ENCODE measurements at regions not wholly inside any gene's neighbourhood (a gene's known extent, or its start where the extent isn't known, plus 50 kb on each side); places are given as distances from the start of the nearest gene placed in this dataset.

DNA sequence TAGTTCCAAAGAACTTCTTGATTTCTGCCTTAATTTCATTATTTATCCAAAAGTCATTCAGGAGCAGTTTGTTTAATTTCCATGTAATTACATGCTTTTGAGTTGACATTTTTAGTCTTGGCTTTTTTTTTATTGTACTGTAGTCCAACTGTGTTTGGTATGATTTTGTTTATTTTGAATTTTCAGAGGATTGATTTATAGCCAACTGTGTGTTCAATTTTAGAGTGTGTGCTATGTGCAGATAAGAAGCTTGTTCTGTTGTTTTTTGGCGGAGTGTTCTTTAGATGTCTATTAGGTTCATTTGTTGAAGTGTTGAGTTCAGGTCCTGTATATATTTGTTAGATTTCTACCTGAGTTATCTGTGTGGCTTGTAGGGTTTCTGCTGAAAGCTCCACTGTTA, 533.6 kb downstream of the TRAM1L1 start:
- TF ChIP-seq, protein P1, sequence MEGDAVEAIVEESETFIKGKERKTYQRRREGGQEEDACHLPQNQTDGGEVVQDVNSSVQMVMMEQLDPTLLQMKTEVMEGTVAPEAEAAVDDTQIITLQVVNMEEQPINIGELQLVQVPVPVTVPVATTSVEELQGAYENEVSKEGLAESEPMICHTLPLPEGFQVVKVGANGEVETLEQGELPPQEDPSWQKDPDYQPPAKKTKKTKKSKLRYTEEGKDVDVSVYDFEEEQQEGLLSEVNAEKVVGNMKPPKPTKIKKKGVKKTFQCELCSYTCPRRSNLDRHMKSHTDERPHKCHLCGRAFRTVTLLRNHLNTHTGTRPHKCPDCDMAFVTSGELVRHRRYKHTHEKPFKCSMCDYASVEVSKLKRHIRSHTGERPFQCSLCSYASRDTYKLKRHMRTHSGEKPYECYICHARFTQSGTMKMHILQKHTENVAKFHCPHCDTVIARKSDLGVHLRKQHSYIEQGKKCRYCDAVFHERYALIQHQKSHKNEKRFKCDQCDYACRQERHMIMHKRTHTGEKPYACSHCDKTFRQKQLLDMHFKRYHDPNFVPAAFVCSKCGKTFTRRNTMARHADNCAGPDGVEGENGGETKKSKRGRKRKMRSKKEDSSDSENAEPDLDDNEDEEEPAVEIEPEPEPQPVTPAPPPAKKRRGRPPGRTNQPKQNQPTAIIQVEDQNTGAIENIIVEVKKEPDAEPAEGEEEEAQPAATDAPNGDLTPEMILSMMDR (IDR thresholded peaks at IDR 0.05; ENCODE audit: low read length), result no peak
- TF ChIP-seq EZH2 (optimal IDR thresholded peaks at IDR 0.05; ENCODE audit: low read depth, low read length) (no peak), EZH2phosphoT487 (IDR thresholded peaks at IDR 0.05; ENCODE audit: low read length) (no peak)
- H3K36me3 ChIP-seq (replicated peaks; ENCODE audit: insufficient read depth, low read length), result no peaks in the 10 kb centered on the region

DNA sequence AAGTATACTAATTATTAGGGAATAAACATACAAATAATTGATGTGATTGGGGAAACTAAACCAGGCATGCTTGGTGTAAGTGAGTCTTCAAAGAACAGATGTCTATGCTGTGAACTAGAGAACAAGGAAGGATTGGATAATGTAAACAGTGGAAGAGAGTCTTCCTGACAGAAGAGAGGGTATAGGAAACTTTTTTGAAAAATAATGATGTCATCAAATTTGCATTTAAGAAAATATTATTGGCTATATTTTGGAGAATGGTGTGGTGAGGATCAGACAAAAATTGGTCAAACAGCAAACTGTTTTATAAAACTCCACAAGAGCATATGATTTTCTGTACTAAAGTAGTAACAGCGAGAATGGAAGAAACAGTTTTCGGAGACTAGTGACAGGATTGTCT, 537.7 kb downstream of the TRAM1L1 start:
- Histone ChIP-seq H3K79me2 (ENCODE audit: low read length) (no peaks in the 10 kb centered on the region), H3K4me3 (ENCODE audit: low read length) (no peak overlapping the region), H2AFZ (ENCODE audit: low read length) (no peak overlapping the region), H3F3A (ENCODE audit: insufficient read depth, low read length) (no peaks in the 10 kb centered on the region), H3K4me1 (ENCODE audit: low read length) (no peaks in the 10 kb centered on the region), H3K27me3 (replicated peaks; ENCODE audit: insufficient read depth, low read length) (no peaks in the 10 kb centered on the region), H3K9me2 (replicated peaks; ENCODE audit: insufficient read depth, low read length) (no peaks in the 10 kb centered on the region), H4K20me1 (ENCODE audit: insufficient read depth, low read length) (no peaks in the 10 kb centered on the region), H3K4me2 (ENCODE audit: low read depth, low read length) (no peak overlapping the region), H3K9me3 (replicated peaks; ENCODE audit: insufficient read depth, low read length) (no peaks in the 10 kb centered on the region), H3K27ac (ENCODE audit: low read length) (no peak overlapping the region), H3K36me3 (replicated peaks; ENCODE audit: insufficient read depth, low read length) (no peaks in the 10 kb centered on the region), H3K9ac (ENCODE audit: low read length) (no peak overlapping the region)
- TF ChIP-seq EZH2 (optimal IDR thresholded peaks at IDR 0.05; ENCODE audit: low read depth, low read length), result no peak
- TF ChIP-seq, protein P1 (IDR thresholded peaks at IDR 0.05; ENCODE audit: low read length), result no peak
- TF ChIP-seq EZH2phosphoT487 (IDR thresholded peaks at IDR 0.05; ENCODE audit: low read length), result no peak
- DNase-seq, result no peak

More for the DNA sequence above, 533.6 kb downstream of the TRAM1L1 start:
- Histone ChIP-seq H4K20me1 (ENCODE audit: insufficient read depth, low read length) (no peaks in the 10 kb centered on the region), H3K9ac (ENCODE audit: low read length) (no peak overlapping the region), H2AFZ (ENCODE audit: low read length) (no peak overlapping the region), H3K27ac (ENCODE audit: low read length) (no peak overlapping the region), H3K9me3 (replicated peaks; ENCODE audit: insufficient read depth, low read length) (no peaks in the 10 kb centered on the region), H3F3A (ENCODE audit: insufficient read depth, low read length) (no peaks in the 10 kb centered on the region), H3K4me2 (ENCODE audit: low read depth, low read length) (no peak overlapping the region), H3K4me3 (ENCODE audit: low read length) (no peak overlapping the region), H3K4me1 (ENCODE audit: low read length) (no peaks in the 10 kb centered on the region), H3K27me3 (replicated peaks; ENCODE audit: insufficient read depth, low read length) (no peaks in the 10 kb centered on the region), H3K79me2 (ENCODE audit: low read length) (no peaks in the 10 kb centered on the region), H3K9me2 (replicated peaks; ENCODE audit: insufficient read depth, low read length) (no peaks in the 10 kb centered on the region)
- DNase-seq, result no peak

DNA sequence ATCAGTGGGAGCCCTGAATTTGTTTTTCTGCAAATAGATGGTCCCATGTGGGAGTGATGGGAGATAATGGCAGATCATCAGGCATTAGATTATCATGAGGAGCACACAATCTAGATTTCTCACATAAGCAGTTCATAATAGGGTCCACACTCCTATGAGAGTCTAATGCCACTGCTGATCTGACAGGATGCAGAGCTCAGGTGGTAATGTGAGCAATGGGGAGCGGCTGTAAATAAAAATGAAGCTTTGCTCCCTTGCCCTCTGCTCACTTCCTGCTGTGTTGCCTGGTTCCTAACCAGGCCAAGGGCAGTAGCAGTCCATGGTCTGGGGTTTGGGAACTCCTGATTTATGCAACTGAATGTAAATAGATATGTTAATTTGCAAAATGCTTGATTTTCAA, 538.6 kb downstream of the TRAM1L1 start:
- Histone ChIP-seq H3K9me2 (replicated peaks; ENCODE audit: insufficient read depth, low read length) (no peaks in the 10 kb centered on the region), H3K9ac (ENCODE audit: low read length) (no peak overlapping the region), H3K27me3 (replicated peaks; ENCODE audit: insufficient read depth, low read length) (no peaks in the 10 kb centered on the region), H3K27ac (ENCODE audit: low read length) (no peak overlapping the region), H3K79me2 (ENCODE audit: low read length) (no peaks in the 10 kb centered on the region), H2AFZ (ENCODE audit: low read length) (no peak overlapping the region), H3K36me3 (replicated peaks; ENCODE audit: insufficient read depth, low read length) (no peaks in the 10 kb centered on the region), H3F3A (ENCODE audit: insufficient read depth, low read length) (no peaks in the 10 kb centered on the region), H3K9me3 (replicated peaks; ENCODE audit: insufficient read depth, low read length) (no peaks in the 10 kb centered on the region), H3K4me2 (ENCODE audit: low read depth, low read length) (no peak overlapping the region), H3K4me3 (ENCODE audit: low read length) (no peak overlapping the region), H4K20me1 (ENCODE audit: insufficient read depth, low read length) (no peaks in the 10 kb centered on the region), H3K4me1 (ENCODE audit: low read length) (no peaks in the 10 kb centered on the region)
- TF ChIP-seq, protein P1 (IDR thresholded peaks at IDR 0.05; ENCODE audit: low read length), result no peak
- no peak for TF ChIP-seq EZH2 (optimal IDR thresholded peaks at IDR 0.05; ENCODE audit: low read depth, low read length)
- TF ChIP-seq EZH2phosphoT487 (IDR thresholded peaks at IDR 0.05; ENCODE audit: low read length), result no peak
- no peak for DNase-seq

Data from MM.1S (cell line).